Dermis microvascular lymphatic vessel endothelial cell (primary cell): ENCODE measurements at regions not wholly inside any gene's neighbourhood (a gene's known extent, or its start where the extent isn't known, plus 50 kb on each side); places are given as distances from the start of the nearest gene placed in this dataset.

ENCODE experiments used
- DNase-seq, 2 donors: peaks; one replicate each; pipeline versions ENCODE4 v3.0.0 to v3.0.0-alpha.2; 2010; ENCODE audit warnings: low read depth in 2 of 2

GRCh38 chr9:82539856-82540579, 522.9 kb downstream of the RASEF start:
- DNase-seq: no peak

GRCh38 chr9:82543726-82544125, 519.2 kb downstream of the RASEF start:
- no peak for DNase-seq

DNA sequence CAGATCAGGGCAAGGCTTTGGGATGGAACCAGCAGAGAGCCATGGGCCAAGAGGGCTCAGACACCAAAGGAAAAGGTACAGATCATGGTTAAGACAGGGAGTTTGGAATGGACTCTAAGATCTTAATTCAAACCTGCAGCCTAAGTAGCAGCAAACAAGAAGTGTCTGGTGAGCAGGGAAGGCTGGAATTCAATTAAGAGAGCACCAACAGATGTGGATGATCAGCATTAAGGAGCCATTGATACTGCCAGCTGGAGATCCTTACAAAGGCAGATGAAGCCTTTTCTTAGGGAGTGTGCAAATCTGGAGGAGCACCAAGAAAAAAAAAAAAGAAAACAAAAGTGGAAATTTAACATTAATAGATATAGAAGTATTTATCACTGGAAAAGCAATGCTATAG, 516.8 kb downstream of the RASEF start:
- no peak for DNase-seq

- no peak for DNase-seq
These were observed 514.9 kb downstream of the RASEF start for GRCh38 chr9:82547995-82548394.

DNA sequence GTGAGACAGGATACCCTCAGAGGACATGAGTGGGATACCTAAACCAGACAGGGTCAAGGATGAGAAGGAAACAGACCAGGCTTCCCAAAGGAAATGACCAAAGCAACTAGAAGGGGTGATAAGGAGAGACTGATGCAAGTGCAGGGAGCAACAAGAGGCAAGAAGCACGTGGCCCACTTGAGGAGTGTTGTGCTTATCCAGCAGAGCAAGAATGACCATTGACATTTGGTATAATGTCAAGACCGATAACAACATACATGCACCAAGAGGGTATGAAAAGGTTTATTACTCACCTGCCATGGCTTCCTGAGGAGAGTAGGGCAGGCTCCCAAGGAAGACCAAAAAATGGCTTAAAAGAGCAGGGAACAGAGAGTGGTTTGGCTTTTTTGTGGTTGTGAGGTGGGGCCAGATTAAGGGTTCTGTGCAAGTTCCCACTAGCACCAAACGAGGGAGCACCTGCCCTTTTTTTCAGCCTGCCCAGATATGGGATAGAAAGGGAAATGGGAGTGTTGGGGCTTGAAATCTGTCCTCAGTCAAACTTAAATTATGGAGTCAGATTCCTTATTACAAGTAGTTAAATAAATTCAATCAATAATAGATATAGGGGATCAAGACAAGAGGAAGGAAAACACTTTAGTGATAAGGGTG, 513.6 kb downstream of the RASEF start:
- no peak for DNase-seq

DNA sequence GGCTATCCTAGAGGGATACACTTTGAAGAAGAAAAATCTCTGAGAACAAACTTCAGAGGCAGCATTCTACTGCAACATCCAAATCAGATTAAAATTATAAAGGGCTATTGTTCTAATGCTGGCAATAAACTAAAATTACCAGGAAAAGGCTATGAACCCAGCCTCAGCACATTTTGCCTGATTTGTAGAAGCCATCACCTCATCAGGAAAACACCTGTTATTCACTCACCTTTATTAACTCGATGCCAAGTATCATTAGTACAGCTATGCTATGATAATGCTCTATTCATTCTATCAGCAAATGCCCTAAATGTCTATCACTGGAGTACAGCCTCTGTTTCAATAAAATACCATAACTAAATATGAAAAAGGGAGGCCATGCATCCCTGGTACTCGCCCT, 510.2 kb downstream of the RASEF start:
- DNase-seq: no peak

DNA sequence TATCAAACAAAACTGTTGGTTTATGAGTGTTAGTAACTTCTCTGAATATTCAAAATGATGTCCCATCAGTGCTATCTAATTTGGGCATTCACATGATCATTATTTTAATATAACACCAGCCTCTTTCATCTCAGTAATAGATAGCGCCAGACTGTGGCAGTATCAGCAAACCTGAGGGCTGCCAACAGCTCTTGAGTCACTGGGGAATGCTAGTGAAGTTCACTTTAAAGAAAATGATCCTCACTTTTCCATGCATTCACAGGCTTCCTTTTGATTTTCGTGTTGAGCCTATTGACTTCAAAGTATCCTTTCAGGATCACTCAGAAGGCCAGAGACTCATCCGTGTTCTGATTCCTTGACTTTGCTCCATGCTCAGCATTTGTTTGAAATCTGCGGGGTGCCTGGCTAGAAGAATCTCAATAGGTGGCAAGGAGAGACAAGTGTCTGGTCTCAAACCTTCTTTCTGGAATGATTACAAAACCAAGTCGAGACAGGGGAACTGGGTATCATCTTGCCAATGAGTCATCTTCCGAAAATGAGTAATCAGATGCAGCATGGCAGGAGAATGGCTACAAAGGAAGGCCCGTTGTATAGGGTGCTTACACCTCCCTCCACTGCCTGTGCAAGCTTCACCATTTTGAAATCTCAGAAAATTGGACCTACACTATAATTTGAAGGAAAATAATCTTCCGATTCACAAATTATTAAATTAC, 509.1 kb downstream of the RASEF start:
- no peak for DNase-seq

DNA sequence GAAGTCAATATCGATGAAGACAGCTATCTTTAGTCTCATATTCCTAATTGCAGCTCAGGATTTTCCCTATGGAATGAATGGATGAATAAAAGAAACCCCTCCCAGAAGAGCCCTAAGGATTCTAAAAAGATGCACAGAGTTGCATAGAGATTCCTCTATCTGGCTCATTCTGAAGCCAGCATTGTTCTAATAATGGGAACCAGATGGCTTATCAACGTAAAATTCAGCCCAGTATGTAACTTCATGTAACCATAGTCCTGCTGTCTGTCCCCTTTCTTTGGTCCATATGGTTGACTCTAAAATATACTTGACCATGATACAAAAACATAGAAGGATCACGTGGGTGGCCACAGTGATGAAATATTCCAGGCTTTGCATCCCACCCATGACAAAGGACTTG, 508.6 kb downstream of the RASEF start:
- DNase-seq: no peak

DNA sequence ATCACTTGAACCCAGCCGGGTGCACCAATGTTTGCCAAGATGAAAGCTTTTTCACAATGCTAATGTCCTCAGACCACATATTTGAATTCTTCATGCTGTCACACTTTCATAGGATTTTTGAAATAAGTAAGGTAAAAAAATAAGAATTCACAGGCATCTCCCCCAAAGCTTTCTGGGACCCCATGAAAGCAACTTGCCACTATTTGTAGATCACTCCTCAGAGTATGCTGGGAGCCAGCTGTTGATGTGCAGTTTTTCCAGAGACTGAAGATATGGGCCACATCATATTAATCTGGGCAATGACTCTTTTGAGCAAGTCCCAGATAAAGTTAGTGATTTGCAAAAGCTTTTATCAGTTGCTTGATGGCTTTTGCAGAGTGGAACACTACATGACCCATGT, 507.9 kb downstream of the RASEF start:
- DNase-seq: no peak

DNA sequence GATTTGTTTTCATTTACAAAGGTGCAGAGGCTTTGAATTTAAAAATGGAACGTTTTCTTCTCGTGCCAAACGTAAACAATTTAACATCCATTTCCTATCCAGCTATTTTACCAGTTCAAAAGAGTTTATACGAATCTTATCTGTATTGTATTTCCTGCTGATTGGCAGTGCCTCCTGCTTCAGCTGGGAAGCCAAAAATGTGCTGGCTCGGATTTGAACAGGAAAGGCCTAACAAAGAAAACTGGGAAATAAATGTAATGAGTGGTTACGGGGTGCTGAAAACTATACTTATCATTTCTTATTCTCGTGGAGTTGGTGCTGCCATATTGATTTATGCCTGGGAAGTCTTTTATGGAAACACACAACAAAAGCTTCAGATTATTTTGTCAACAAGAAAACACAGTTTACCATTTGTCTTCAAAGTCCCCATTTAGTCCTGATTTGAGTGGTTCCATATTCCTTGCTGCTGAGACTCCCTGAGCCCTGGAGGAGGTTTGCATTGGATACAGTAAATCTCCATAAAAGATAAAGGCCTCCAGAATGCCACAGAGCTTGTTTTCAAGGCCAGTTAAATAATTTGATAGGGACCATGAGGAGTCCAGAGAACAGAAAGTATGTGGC, 507.4 kb downstream of the RASEF start:
- peak; percentile 20 to 52 for DNase-seq

- DNase-seq: no peak
These were observed 504.6 kb downstream of the RASEF start for GRCh38 chr9:82558346-82558745.

GRCh38 chr9:82558855-82559630, 503.9 kb downstream of the RASEF start:
- DNase-seq: no peak

GRCh38 chr9:82560036-82560435, 502.9 kb downstream of the RASEF start:
- no peak for DNase-seq

- no peak for DNase-seq
These were observed 502.5 kb downstream of the RASEF start for GRCh38 chr9:82560457-82560904.

- no peak for DNase-seq
These were observed 499.8 kb downstream of the RASEF start for GRCh38 chr9:82563094-82563493.

- DNase-seq: no peak
These were observed 499.1 kb downstream of the RASEF start for GRCh38 chr9:82563841-82564240.

DNA sequence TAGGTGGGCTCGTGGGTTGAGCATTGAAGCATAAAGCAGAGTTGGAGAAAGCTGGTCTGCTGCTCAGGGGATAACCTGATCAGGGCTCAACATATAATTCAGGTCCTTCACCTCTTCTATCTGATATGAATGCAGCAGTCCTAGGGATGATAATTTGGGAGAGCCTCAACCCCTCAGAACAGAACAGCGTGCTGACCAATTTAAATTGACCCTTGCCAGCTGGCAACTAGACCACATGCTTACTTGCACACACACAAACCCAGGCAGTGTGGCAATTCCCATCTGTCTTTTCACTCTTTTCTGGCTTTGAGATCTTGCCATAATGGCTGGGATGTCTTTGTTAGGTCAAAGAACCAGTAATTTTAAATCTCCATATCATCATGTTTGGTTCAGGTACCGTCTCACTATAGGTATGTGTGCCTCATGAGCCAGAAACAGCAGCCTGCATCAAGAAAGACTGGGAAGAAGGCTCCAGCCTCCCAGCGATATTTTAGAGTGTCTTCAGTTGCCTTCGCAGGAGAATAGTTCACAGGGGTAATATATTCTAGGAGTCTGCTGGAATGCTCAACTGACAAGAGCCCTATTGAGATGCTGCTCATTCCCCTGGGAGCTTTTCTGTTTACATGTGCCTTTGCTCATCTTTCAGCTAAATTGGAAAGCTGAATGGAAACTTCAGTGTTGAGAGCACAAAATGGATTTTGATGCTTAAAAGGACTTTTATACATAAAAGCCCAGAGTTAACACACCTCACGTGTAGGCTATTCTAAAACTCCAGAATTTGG, 497.6 kb downstream of the RASEF start:
- no peak for DNase-seq

GRCh38 chr9:82567953-82568352, 495.0 kb downstream of the RASEF start:
- DNase-seq: no peak

DNA sequence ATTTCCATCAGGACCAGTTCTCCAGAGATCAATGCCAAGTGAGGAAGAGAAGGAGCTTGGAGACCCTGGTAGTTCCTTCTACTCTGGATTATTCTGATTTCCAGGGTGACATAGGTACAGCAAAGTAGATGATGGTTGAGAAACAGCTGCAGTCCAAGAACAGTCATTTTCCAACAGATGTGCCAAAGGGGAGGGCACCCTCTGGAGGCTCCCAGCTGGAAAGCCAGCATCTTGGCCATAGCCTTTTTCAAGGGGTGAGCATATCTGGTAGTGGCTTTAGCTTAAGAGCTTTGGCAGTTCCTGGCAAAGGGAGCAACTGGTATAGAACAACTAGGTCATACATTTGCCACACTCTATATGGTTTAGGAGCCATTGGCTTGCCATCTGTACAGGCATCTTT, 492.7 kb downstream of the RASEF start:
- no peak for DNase-seq

DNA sequence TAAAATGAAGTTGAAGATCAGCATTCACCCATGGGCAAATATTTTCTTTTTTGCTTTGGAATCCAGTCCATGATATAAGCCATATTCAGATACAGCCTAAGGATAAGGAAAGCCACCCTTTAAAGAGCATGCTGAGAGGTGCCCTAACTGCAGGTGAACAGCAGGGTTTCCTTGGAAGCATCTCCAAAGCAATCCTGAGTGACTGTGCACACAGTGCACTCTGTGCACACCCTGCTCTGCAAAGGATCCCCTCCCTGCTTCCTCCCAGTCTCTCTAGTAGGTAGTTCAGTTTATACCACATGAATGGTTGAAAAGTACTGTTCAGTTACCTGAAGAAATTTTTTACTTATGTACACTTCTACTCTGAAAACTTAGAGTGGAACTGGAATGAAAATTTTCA, 491.4 kb downstream of the RASEF start:
- no peak for DNase-seq

GRCh38 chr9:82572146-82572545, 490.8 kb downstream of the RASEF start:
- DNase-seq: no peak
